T-helper 1 cell (primary cell): ENCODE measurements at regions not wholly inside any gene's neighbourhood (a gene's known extent, or its start where the extent isn't known, plus 50 kb on each side); places are given as distances from the start of the nearest gene placed in this dataset.

Experiments used
- DNase-seq, 5 donors: peaks; one replicate each; pipeline ENCODE4 v3.0.0-alpha.2; 2012 to 2020

GRCh38 chr3:46089237-46090011 lies 62.1 kb upstream of the XCR1 start:
- DNase-seq, result peak in 1 of 5 donors; percentile 45

GRCh38 chr3:46087871-46088270 lies 60.6 kb upstream of the XCR1 start:
- DNase-seq, result peak in 1 of 5 donors; percentile 35

DNA sequence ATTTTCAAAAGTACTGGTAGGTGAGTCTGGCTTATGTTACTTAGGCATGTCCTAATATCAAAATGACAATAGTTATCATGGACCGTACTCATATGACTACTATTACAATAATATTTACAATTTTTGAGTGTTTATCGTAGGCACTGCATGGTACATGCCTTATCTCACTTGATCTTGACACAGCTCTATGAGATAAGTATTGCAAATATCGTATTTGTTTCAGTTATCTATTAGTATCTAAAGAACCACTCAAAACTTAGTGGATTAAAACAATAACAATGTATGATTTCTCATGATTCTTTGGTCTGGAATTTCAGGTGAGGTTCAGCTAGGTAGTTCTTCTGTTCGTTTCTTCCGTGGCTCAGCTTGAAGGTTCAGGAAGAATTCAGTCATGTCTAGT lies 59.7 kb upstream of the XCR1 start:
- DNase-seq, result no peak

- DNase-seq, result no peak
Observed at GRCh38 chr3:46086083-46086437, 58.8 kb upstream of the XCR1 start.

- DNase-seq, result no peak
Observed at GRCh38 chr3:46085421-46086082, 58.3 kb upstream of the XCR1 start.

DNA sequence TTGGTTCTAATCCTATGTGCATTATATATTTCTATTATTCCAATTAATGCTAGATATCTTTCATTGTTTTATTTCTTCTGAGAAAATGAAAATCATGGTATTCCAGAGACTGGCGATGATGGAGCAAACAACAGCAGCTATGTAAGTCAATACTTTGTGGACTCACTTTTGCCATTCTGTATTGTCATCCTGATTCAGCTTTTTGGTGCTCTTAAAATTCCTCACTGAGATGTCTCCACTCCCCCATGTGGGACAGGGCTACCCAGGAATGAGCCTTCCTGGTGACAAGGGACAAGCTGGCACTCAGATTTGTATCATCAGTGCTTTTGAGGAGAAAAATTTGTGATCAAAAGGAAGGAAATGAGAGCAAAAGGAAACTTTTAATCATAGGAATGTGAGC lies 56.7 kb upstream of the XCR1 start:
- DNase-seq, result no peak

DNA sequence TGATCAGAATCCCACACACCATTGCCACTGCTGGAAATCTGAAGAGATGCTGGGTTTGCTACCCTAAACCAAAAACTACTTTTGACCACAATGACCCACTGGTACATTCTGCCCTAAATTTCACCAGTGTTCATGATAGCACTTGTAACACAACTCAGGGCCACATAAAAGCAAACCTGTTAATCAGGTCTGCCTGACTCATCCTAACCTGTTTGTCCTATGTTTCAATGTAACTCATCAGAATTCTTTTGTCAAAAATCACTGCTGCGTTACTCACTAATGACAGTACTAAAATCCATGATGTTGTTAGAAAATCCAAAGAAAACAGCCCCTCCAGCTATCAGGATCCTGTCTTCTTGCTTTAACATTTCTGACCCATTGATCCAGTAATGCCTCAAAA lies 55.6 kb upstream of the XCR1 start:
- no peak for DNase-seq

GRCh38 chr3:46082021-46082420 lies 54.7 kb upstream of the XCR1 start:
- no peak for DNase-seq

- no peak for DNase-seq
Observed at GRCh38 chr3:46080969-46081345, 53.7 kb upstream of the XCR1 start.

GRCh38 chr3:46080124-46080968 lies 53.1 kb upstream of the XCR1 start:
- no peak for DNase-seq

GRCh38 chr3:46078712-46079400 lies 51.6 kb upstream of the XCR1 start:
- DNase-seq, result peak; percentile 68 to 91 (median 85)
